HL-60/S4 treated with retinoic acid at 250 ng/mL for 4 days and 3 days (cell line): ENCODE measurements at regions not wholly inside any gene's neighbourhood (a gene's known extent, or its start where the extent isn't known, plus 50 kb on each side); places are given as distances from the start of the nearest gene placed in this dataset.

Source experiments
- in situ Hi-C: fragments of 300-500 bp; cut with MboI; formaldehyde crosslinking; loops from 2 replicates; pipeline ENCODE4 v1.7.0; 2022; ENCODE audit warnings: low sequenced_read_pairs

- in situ Hi-C loops, result no loop called here
Measured at GRCh38 chr4:89556601-89557305, 249.2 kb upstream of the GPRIN3 start.

- in situ Hi-C loops, result no loop called here
Measured at GRCh38 chr4:89551191-89551590, 243.6 kb upstream of the GPRIN3 start.

GRCh38 chr4:89549907-89550306 lies 242.3 kb upstream of the GPRIN3 start:
- in situ Hi-C loops, result no loop called here

DNA sequence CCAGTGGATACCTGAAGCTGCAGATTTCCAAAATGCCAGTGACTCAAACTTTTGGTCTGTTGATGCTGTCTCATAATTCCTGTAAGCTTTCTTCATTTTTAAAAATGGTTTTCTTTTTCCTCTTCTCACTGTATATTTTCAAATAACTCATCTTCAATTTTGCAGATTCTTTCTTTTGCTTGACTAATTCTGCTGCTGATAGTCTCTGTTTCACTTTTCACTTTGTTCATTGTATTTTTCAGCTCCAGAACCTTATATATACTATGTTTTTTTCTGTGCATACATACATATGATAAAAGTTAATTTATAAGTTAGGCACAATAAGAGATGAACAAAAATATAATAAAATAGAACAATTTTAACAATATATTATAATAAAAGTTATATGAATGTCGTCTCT lies 237.7 kb upstream of the GPRIN3 start:
- in situ Hi-C loops, result no loop called here

DNA sequence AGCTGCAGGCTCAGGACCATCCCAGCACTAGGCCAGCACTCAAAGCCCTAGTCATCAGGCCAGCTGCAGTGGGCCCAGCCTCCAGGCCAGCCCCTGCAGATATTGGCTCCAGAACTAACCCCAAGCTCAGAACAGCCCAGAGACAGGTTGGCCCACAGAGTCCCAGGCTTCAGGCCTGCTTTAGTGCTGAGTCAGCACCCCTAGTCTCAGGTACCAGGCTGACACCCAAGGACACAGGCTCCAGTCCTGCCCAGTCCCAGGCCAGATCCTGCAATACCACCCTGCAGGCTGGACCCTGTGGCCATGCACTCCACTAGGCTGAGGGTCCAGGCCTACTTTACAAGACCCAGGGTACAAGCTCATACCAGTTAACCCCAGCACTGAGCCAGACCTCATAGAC lies 234.4 kb upstream of the GPRIN3 start:
- in situ Hi-C loops, result no loop called here

DNA sequence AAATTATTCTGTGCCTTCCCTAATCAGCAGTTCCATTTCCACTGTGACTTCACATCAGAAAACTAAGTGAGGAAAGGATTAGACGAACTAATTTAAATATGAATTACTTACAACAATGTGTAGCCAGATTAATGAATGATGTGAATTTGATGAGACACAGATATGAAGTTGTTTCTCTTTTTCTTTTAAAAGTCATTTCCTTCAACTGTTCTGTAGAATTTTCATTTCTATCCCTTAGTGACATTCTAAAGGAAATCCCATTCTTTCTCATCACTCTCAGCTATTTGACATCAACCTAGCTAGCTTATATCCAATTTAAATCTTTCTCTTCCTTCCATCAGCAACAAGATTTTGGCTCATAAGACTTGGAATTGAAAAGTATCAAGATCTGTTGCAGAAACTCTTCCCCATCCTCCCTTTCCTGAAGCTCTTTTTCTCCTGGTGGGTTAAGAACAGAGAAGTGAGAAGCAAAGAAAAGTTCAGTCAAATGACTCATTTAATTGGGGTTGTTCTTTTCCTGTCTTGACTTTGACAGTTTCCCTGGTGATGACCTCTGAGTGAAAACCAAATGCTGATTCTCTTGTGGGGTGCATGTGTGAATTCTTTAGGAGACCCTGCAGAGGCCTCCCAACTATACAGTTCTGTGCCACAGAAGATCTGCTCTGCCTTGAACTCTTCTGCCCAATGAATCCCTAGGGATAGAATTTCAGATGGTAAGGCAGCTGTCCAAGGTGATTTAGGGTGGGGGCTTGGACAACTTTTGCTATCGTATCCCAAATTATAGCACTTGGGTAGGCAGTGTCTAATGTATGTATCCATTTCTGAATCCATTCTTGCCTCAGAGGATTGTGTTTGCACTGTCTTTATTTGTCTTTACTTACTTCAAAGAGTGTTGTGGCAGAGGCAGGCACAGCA lies 232.5 kb upstream of the GPRIN3 start:
- in situ Hi-C loops, result no loop called here

DNA sequence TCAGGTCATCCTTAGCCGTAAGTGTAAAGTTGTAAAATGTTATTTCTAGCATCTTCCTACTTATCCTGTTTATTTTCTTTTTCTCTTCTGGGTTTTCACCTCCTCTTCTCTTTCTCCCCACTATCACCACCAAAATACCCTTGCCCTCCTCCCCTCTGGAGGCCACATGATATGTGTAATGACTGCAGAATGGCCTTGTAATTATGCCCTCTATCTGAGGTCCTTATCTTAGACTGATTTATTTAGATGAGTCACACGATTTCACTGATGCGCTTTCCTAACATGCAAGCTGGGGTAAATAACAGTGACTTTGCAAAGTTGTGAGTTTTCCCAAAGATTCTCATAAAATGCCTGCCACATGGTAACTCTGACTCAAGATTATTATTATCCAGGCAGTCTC lies 231.8 kb upstream of the GPRIN3 start:
- in situ Hi-C loops, result no loop called here

- in situ Hi-C loops, result no loop called here
Measured at GRCh38 chr4:89538886-89539285, 231.3 kb upstream of the GPRIN3 start.

- in situ Hi-C loops, result no loop called here
Measured at GRCh38 chr4:89538171-89538570, 230.6 kb upstream of the GPRIN3 start.

DNA sequence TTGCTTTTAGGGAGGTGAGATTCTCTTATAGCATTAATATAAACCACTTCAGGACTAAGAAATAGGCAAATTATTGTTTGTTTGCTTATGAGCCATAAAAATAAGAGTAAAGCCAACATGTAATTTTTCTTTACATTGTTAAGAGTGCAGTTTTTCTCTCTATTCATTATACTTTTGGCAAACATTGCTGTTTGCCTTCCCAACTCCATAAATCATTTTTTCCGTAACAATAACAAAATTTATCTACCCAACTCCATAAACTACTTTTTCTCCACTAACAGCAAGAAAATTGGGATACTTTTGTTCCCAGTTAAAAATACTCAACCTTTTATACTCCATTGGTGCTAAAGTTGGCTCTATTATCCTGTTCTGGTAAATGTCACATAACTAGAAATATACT lies 229.7 kb upstream of the GPRIN3 start:
- in situ Hi-C loops, result no loop called here

GRCh38 chr4:89535251-89535650 lies 227.7 kb upstream of the GPRIN3 start:
- in situ Hi-C loops, result no loop called here

GRCh38 chr4:89534356-89534755 lies 226.8 kb upstream of the GPRIN3 start:
- in situ Hi-C loops, result no loop called here

DNA sequence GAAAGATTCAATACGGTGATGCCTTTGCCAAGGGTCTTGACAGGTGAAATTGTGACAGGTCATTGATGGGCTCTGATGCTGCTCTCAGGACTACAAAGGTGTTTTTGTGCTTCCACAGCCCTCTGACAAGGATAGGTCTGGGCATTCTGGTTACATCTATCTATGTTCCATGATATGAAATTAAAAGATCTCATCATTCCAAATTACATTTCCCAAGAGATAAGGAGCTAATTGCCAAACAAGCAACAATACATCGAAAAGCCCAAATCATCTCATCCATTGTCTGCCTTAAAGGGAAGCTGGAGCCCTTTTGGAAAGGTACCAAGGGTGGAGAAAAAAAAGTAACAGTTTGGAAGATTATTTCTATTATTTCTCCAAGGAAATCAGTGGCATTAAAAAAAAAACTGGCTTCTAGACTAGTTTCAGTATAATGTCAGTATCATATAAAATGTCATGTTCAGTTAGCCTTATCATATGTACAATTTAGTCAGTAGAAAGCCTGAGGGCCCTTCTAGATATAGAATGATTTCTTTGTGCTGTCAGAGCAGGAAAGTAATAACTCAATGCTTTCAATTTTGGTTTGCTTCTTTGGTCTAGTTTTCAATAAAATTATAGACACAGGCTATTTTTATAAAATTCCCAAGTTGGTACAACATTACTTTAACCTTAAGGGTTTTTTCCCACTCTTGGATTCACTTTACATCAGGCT lies 224.5 kb upstream of the GPRIN3 start:
- in situ Hi-C loops, result no loop called here

DNA sequence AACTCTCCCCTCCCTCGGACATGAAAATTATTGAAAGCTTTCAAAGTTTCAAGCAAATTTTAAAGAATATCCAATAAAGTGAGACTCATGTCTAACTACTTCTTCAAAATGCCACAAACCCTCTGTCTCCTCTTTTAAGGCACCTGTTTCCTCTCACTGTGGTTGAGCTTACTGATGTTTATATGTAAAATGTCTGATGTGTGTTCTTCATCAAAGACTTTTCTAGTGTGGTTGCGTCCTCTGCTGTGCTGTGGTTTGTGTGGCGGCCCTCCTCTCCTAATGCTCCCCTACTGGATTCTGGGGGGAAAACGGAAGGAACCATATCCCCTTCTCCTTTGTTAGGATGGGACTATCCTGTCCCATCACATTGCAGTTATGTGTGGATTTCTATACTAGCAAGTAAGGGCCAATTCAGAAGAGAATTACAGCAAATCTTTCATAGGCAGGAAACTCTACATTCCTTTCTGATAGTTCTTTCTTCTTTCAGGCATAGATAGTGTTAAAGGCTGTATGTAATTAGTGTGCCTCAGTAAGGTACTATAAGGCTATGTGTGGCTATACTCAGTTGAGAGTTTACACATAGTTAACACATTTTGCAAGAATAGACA lies 221.0 kb upstream of the GPRIN3 start:
- in situ Hi-C loops, result no loop called here

- in situ Hi-C loops, result no loop called here
Measured at GRCh38 chr4:89521826-89522225, 214.2 kb upstream of the GPRIN3 start.

DNA sequence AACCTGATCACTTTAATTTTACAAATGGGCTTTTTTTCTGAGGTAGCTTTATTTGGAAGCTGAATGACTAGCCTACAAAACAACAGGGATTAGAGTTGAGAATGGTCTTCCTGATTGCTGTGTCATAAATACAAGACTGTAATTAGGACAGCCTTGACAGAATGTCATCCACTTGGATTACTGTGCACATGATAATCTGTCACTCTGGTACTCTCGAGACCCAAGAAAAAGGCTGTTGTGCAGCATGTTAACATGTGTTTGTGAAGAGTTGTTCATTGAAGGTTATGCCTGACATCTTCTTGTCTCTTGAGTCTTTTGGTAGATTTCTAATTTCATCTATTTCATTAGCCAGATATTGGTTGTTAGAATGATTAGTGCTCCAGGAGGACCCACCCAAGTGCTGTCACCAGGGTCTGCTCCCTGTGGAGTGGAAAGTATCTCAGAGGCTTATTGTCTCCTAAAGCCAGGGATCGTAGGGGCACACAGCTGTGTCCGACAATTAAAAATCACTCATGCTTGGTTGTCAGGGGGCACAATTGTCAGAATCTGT lies 212.2 kb upstream of the GPRIN3 start:
- in situ Hi-C loops, result no loop called here

DNA sequence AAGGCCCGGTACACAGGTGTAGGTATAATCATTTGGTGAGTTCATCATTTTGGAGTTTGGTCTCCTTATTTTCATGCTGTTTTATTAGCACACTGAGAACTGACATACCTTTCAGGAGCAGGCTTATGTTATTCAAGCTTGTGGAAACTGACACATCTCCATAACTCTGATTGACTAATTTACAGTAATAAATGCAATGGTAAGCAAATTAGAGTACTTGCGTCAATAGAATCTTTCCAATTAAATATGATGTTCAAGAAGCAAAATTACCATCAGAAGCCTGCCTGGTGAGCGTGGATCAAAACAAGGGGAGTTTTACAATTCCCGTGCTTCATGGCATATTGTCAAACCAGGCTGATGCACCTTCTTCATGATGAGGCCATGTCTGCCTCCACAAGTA lies 210.7 kb upstream of the GPRIN3 start:
- in situ Hi-C loops, result no loop called here

DNA sequence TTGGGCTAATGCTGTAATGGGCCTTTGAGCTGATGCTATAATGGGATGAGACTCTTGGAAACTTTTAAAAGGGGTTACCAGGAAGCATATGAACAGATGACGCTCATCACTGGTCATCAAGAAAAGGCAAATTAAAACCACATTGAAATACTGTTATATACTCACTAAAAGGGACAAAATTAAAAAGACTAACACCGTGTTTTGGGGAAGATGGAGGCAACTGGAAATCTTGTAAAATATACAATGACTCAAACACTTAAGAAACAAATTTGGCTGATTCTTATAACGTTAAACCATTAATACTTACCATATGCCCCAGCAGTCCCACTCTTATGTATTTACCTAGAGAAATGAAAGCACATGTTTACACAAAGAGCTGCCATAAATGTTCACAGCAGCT lies 207.2 kb upstream of the GPRIN3 start:
- in situ Hi-C loops, result no loop called here

- in situ Hi-C loops, result no loop called here
Measured at GRCh38 chr4:89511776-89512175, 204.2 kb upstream of the GPRIN3 start.

DNA sequence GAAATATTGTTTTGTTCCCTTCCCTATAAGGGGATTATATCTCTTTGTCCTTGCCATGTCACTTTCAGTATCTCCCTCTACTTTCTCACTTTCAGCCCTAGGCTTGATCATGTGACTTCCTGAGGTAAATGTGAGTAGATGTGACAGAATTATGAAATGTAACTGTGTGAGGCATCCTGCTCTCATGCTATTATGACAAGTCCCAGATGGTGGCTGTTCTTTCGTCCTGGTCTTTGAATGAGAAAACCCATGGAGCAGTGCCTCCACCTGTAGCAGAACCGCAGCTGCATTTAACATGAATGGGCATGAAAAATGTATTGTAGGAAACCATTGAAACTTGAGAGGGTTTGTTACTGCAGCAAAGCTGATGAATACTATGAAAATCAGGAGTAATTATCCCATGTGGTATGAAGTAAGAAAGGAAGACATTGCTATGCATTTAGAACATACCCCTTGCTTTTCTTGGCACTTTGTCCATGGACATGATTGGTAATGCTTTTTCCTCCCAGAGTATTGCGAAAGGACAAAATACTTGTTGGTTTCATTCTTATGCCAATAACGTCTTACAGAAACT lies 202.2 kb upstream of the GPRIN3 start:
- in situ Hi-C loops, result no loop called here
